ENCODE measurements at regions not wholly inside any gene's neighbourhood (a gene's known extent, or its start where the extent isn't known, plus 50 kb on each side); places are given as distances from the start of the nearest gene placed in this dataset.

- H4K20me1 ChIP-seq (ENCODE audit: insufficient read depth, low read length) = no peaks in the 10 kb centered on the region
- H3K27me3 ChIP-seq (ENCODE audit: low read depth, low read length) = no peaks in the 10 kb centered on the region
- H3K4me2 ChIP-seq (ENCODE audit: low read length) = no peak overlapping the region
- no peaks in the 10 kb centered on the region for H3K4me1 ChIP-seq (ENCODE audit: low read length)
- H3K9ac ChIP-seq (ENCODE audit: low read length) = no peak overlapping the region
- no peaks in the 10 kb centered on the region for H3K36me3 ChIP-seq (replicated peaks; ENCODE audit: low read depth, low read length)
- H3K9me3 ChIP-seq (ENCODE audit: insufficient read depth, low read length) = no peaks in the 10 kb centered on the region
- H3K27ac ChIP-seq (ENCODE audit: low read length) = no peak overlapping the region
- TF ChIP-seq EZH2phosphoT487 (IDR thresholded peaks at IDR 0.05; ENCODE audit: low read depth) (no peak), CTCF (IDR thresholded peaks at IDR 0.05; ENCODE audit: low read depth, low read length) (no peak)
- H2AFZ ChIP-seq (ENCODE audit: low read depth, low read length) = no peak overlapping the region
- no peaks in the 10 kb centered on the region for H3K79me2 ChIP-seq (ENCODE audit: low read length)
- no peak overlapping the region for H3K4me3 ChIP-seq (ENCODE audit: low read length)
Observed at GRCh38 chrX:73932522-73932921, 80.0 kb upstream of the XIST start.

DNA sequence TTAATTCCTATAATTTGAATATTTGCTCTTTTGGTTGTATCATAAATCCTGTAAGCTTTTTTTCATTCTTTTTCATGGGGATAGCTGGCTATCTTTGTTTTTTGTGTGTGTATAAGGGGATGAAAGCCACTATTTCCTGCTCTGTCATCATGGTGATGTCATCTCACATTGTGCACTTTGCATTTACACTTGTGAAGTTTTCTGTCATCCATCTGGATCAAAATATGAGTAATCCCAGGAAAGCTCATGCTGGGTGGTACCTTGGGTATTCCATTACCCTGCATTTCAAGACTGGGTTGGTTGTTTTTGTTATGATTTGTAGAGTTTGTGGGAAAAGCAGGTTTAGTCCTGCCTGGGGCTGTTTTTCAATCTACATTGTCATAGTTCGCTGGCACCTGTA is 77.8 kb upstream of the XIST start:
- TF ChIP-seq CTCF (IDR thresholded peaks at IDR 0.05; ENCODE audit: low read depth, low read length) (no peak), EZH2phosphoT487 (IDR thresholded peaks at IDR 0.05; ENCODE audit: low read depth) (no peak)
- Histone ChIP-seq H2AFZ (ENCODE audit: low read depth, low read length) (no peak overlapping the region), H3K27ac (ENCODE audit: low read length) (no peak overlapping the region), H3K79me2 (ENCODE audit: low read length) (no peaks in the 10 kb centered on the region), H3K4me2 (ENCODE audit: low read length) (no peak overlapping the region), H4K20me1 (ENCODE audit: insufficient read depth, low read length) (no peaks in the 10 kb centered on the region), H3K27me3 (ENCODE audit: low read depth, low read length) (no peaks in the 10 kb centered on the region), H3K4me3 (ENCODE audit: low read length) (no peak overlapping the region), H3K9me3 (ENCODE audit: insufficient read depth, low read length) (no peaks in the 10 kb centered on the region), H3K9ac (ENCODE audit: low read length) (no peak overlapping the region), H3K36me3 (replicated peaks; ENCODE audit: low read depth, low read length) (no peaks in the 10 kb centered on the region), H3K4me1 (ENCODE audit: low read length) (no peaks in the 10 kb centered on the region)

- H3K27ac ChIP-seq (ENCODE audit: low read length) = no peak overlapping the region
- no peaks in the 10 kb centered on the region for H4K20me1 ChIP-seq (ENCODE audit: insufficient read depth, low read length)
- H3K9me3 ChIP-seq (ENCODE audit: insufficient read depth, low read length) = no peaks in the 10 kb centered on the region
- H3K9ac ChIP-seq (ENCODE audit: low read length) = no peak overlapping the region
- no peak overlapping the region for H2AFZ ChIP-seq (ENCODE audit: low read depth, low read length)
- H3K4me1 ChIP-seq (ENCODE audit: low read length) = no peaks in the 10 kb centered on the region
- no peaks in the 10 kb centered on the region for H3K79me2 ChIP-seq (ENCODE audit: low read length)
- H3K4me2 ChIP-seq (ENCODE audit: low read length) = no peak overlapping the region
- no peaks in the 10 kb centered on the region for H3K27me3 ChIP-seq (ENCODE audit: low read depth, low read length)
- H3K4me3 ChIP-seq (ENCODE audit: low read length) = no peak overlapping the region
- TF ChIP-seq CTCF (IDR thresholded peaks at IDR 0.05; ENCODE audit: low read depth, low read length) = no peak
- H3K36me3 ChIP-seq (replicated peaks; ENCODE audit: low read depth, low read length) = no peaks in the 10 kb centered on the region
Observed at GRCh38 chrX:73922856-73923455, 70.4 kb upstream of the XIST start.

GRCh38 chrX:73916931-73917667 is 64.6 kb upstream of the XIST start:
- no peak for TF ChIP-seq CTCF (IDR thresholded peaks at IDR 0.05; ENCODE audit: low read depth, low read length)
- TF ChIP-seq EZH2phosphoT487 (IDR thresholded peaks at IDR 0.05; ENCODE audit: low read depth) = no peak
- Histone ChIP-seq H3K27me3 (ENCODE audit: low read depth, low read length) (no peaks in the 10 kb centered on the region), H2AFZ (ENCODE audit: low read depth, low read length) (no peak overlapping the region), H3K9me3 (ENCODE audit: insufficient read depth, low read length) (no peaks in the 10 kb centered on the region), H3K4me3 (ENCODE audit: low read length) (no peak overlapping the region), H3K9ac (ENCODE audit: low read length) (no peak overlapping the region), H3K79me2 (ENCODE audit: low read length) (no peaks in the 10 kb centered on the region), H3K4me1 (ENCODE audit: low read length) (no peaks in the 10 kb centered on the region), H3K4me2 (ENCODE audit: low read length) (no peak overlapping the region), H3K27ac (ENCODE audit: low read length) (no peak overlapping the region), H3K36me3 (replicated peaks; ENCODE audit: low read depth, low read length) (no peaks in the 10 kb centered on the region), H4K20me1 (ENCODE audit: insufficient read depth, low read length) (no peaks in the 10 kb centered on the region)

Data from OCI-LY3 (cell line).